Peyer's patch (tissue), 4 donors: ENCODE measurements at regions not wholly inside any gene's neighbourhood (a gene's known extent, or its start where the extent isn't known, plus 50 kb on each side); places are given as distances from the start of the nearest gene placed in this dataset.

ENCODE experiments used
- DNase-seq, 3 donors: peaks; one replicate each; pipeline ENCODE4 v3.0.0-alpha.2; 2017 to 2019
- H3K27ac ChIP-seq, 4 donors: fragments of 200-600 bp; sonication (generic); one replicate each; pipeline ENCODE4 v1.5.1; 2016 to 2019
- H3K27me3 ChIP-seq, 2 donors: fragments of 200-600 bp; sonication (generic); one replicate each; pipeline ENCODE4 v1.5.1; 2019
- H3K36me3 ChIP-seq, 3 donors: fragments of 200-600 bp; sonication (generic); one replicate each; pipeline ENCODE4 v1.5.1; 2016 to 2019
- H3K4me1 ChIP-seq, 4 donors: fragments of 200-600 bp; sonication (generic); one replicate each; pipeline ENCODE4 v1.5.1; 2016 to 2019
- H3K4me3 ChIP-seq, 4 donors: fragments of 200-600 bp; sonication (generic); 1 replicate in 3 of 4; 2 replicates in 1 of 4; pipeline ENCODE4 v1.5.1; 2016 to 2019; ENCODE audit warnings: mild to moderate bottlenecking in 1 of 4
- H3K9me3 ChIP-seq, 4 donors: fragments of 200-600 bp; sonication (generic); one replicate each; pipeline ENCODE4 v1.5.1; 2016 to 2019; ENCODE audit warnings: mild to moderate bottlenecking in 1 of 4
- POLR2A ChIP-seq, 2 donors: fragments of 450-650 bp; IDR thresholded peaks; one replicate each; pipeline ENCODE4 v1.5.1; 2017; ENCODE audit warnings: antibody characterized with exemption in 2 of 2, mild to moderate bottlenecking in 2 of 2, moderate library complexity in 2 of 2
- TF ChIP-seq, protein P1 (sequence below), 6 experiments: fragments of 450-650 bp in 4 of 6; fragments of 200-600 bp in 2 of 6; sonication (generic) in 1 of 6; IDR thresholded peaks; one replicate each; pipeline ENCODE4 v1.5.1; 2017 to 2019; ENCODE audit warnings: antibody characterized with exemption in 6 of 6, mild to moderate bottlenecking in 3 of 6, moderate library complexity in 1 of 6

DNA sequence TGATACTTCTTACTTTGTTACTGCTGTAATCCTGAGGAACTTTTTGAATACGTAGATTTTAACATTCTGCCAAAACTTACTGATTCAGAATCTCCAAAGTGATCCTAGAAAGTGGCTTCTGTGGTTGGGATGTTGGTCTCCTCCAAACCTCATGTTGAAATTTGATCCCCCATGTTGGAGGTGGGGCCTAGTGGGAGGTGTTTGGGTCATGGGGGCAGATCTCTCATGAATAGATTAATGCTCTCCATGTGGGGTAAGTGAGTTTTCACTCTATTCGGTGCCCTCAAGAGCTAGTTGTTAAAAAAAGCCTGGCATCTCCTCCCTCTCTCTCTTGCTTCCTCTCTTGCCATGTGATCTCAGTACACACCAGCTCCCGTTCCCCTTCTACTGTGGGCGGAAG lies 329.9 kb downstream of the HRH4 start:
- DNase-seq = no peak
- no peak overlapping the region for H3K27ac ChIP-seq
- H3K4me3 ChIP-seq = no peak overlapping the region
- no peaks in the 10 kb centered on the region for H3K36me3 ChIP-seq
- TF ChIP-seq, protein P1, sequence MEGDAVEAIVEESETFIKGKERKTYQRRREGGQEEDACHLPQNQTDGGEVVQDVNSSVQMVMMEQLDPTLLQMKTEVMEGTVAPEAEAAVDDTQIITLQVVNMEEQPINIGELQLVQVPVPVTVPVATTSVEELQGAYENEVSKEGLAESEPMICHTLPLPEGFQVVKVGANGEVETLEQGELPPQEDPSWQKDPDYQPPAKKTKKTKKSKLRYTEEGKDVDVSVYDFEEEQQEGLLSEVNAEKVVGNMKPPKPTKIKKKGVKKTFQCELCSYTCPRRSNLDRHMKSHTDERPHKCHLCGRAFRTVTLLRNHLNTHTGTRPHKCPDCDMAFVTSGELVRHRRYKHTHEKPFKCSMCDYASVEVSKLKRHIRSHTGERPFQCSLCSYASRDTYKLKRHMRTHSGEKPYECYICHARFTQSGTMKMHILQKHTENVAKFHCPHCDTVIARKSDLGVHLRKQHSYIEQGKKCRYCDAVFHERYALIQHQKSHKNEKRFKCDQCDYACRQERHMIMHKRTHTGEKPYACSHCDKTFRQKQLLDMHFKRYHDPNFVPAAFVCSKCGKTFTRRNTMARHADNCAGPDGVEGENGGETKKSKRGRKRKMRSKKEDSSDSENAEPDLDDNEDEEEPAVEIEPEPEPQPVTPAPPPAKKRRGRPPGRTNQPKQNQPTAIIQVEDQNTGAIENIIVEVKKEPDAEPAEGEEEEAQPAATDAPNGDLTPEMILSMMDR (IDR thresholded peaks at IDR 0.05) = no peak
- no peak for TF ChIP-seq POLR2A (IDR thresholded peaks at IDR 0.05)
- H3K9me3 ChIP-seq = no peaks in the 10 kb centered on the region
- no peaks in the 10 kb centered on the region for H3K4me1 ChIP-seq
- no peaks in the 10 kb centered on the region for H3K27me3 ChIP-seq

DNA sequence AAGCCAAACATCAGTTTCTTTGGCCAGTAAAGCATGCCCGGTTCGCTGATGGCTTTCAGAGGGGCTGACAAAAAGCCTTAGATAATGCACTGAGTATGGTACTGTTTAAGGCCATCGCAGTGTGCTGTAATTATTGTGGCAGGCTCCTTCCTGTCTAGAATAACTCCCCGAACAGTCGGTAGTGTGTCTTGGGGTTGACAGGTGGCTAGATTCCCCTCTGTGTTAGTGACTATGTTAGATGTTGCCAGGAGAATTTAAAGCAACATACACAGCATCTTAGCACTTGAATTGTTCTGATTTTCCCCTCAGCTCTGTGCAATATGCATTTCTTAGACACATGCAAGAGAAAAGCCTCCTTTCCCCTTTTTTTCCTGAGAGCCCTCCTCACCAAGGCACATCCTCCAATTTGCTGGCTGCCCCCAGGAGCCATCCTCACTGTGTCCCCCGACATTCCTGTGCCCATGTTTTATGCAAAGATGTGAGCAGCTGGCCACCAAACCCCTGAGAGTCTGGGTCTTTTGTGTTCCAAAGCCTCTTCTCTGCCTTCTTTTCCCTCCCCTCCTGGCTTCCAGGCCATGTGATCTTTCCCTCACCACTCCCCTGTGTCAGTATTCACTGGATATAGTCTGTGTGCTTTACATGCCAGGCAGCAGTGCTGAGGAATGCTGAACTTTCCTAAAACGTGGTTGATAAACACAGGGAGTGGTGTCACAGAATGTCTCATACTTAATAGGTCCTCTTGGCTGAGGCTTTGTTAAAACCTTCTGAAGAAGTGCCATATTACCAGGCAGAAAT lies 331.5 kb downstream of the HRH4 start:
- H3K27ac ChIP-seq = no peak overlapping the region
- DNase-seq = no peak
- no peak overlapping the region for H3K4me3 ChIP-seq
- no peaks in the 10 kb centered on the region for H3K9me3 ChIP-seq
- H3K36me3 ChIP-seq = no peaks in the 10 kb centered on the region
- no peaks in the 10 kb centered on the region for H3K4me1 ChIP-seq
- H3K27me3 ChIP-seq = no peaks in the 10 kb centered on the region
- TF ChIP-seq, protein P1 (IDR thresholded peaks at IDR 0.05) = no peak
- TF ChIP-seq POLR2A (IDR thresholded peaks at IDR 0.05) = no peak

DNA sequence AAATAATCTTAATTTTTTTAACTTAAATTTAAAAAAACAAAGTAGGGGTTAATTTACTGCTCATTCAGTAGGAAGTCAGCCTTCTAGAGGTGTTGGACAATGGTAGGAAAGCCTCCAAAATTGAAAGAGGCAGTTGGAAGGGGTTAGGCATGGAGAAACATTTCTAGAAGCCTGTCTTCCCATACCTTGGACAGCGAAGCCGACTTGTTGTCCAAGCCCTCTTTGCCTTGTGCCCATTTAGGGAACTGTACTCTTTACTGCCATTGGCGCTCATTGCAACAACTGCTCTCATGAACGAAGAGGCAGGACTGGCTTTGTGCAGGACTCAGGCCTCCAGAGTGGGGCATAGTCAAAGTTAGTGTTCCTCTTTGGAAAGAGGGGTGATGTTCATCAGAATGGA lies 333.3 kb downstream of the HRH4 start:
- Histone ChIP-seq H3K27ac (no peak overlapping the region), H3K9me3 (no peaks in the 10 kb centered on the region), H3K27me3 (no peaks in the 10 kb centered on the region), H3K4me3 (no peak overlapping the region), H3K36me3 (no peaks in the 10 kb centered on the region), H3K4me1 (no peaks in the 10 kb centered on the region)
- no peak for TF ChIP-seq POLR2A (IDR thresholded peaks at IDR 0.05)
- TF ChIP-seq, protein P1 (IDR thresholded peaks at IDR 0.05) = no peak
- no peak for DNase-seq

DNA sequence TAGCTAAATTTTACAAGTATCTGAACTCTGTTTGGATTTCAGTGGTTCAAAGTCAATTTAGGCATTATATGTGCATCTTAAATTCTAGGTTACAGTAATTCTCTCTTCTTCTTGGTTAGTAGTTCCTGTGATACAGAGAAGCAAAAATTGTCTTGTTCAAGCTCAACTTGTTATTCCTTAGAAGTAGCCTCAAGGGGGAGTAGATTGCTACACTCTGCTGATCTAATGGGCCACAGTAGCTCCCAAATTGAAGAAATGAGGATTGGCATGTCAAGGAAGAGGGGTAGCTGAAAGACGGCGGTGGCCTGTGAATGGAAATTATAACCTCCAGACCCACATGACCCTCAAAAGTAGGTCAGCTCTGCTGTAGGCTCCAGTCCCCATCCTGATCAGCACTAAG lies 334.7 kb downstream of the HRH4 start:
- TF ChIP-seq, protein P1 (IDR thresholded peaks at IDR 0.05) = no peak
- H3K4me1 ChIP-seq = peaks cover 0 to 9% (median 0%) of the 10 kb centered on the region in 4 donors

DNA sequence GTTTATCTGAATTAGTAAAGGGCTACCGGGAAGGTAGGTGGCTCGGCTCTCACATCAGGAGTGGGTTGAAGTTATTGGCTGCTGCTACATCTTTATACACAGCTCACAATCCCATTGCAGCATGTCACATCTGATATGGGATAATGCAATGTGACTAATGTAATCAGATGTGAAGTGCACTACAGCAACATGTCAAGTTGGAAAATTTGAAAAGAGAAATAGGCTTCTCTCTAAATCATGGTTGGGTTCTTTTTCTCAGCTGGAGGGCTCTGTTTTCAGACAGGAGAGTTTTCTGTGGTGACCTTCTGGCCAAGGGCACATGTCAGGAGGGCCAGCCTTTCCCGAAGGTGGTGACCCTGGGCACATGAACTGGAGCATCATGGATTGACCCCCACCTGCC lies 337.5 kb downstream of the HRH4 start:
- Histone ChIP-seq H3K27ac (no peak overlapping the region), H3K36me3 (no peaks in the 10 kb centered on the region), H3K9me3 (no peaks in the 10 kb centered on the region), H3K4me1 (peaks cover 0 to 18% (median 0%) of the 10 kb centered on the region in 4 donors), H3K27me3 (no peaks in the 10 kb centered on the region), H3K4me3 (no peak overlapping the region)
- DNase-seq = no peak
- no peak for TF ChIP-seq POLR2A (IDR thresholded peaks at IDR 0.05)
- TF ChIP-seq, protein P1 (IDR thresholded peaks at IDR 0.05) = no peak

More for the DNA sequence above, 334.7 kb downstream of the HRH4 start:
- no peak for DNase-seq
- Histone ChIP-seq H3K27me3 (no peaks in the 10 kb centered on the region), H3K27ac (no peak overlapping the region), H3K9me3 (no peaks in the 10 kb centered on the region), H3K36me3 (no peaks in the 10 kb centered on the region), H3K4me3 (no peak overlapping the region)
